GM23248 (cell line): ENCODE measurements at regions not wholly inside any gene's neighbourhood (a gene's known extent, or its start where the extent isn't known, plus 50 kb on each side); places are given as distances from the start of the nearest gene placed in this dataset.

ENCODE experiments used
- EZH2 ChIP-seq: fragments of 200-600 bp; sonication (generic); IDR thresholded peaks from 2 replicates; pipeline ENCODE4 v1.6.1; 2018; ENCODE audit warnings: antibody characterized with exemption, mild to moderate bottlenecking; ENCODE audit not compliant: insufficient read depth, poor library complexity, severe bottlenecking
- EZH2phosphoT487 ChIP-seq: fragments of 200-600 bp; sonication (generic); IDR thresholded peaks from 2 replicates; pipeline ENCODE4 v1.6.1; 2018; ENCODE audit warnings: antibody characterized with exemption, moderate library complexity, mild to moderate bottlenecking, low read depth; ENCODE audit not compliant: insufficient read depth

- TF ChIP-seq EZH2: no peak
- no peak for TF ChIP-seq EZH2phosphoT487
Observed at GRCh38 chr16:66064801-66065530, 301.5 kb upstream of the CDH5 start.
